ENCODE measurements at regions not wholly inside any gene's neighbourhood (a gene's known extent, or its start where the extent isn't known, plus 50 kb on each side); places are given as distances from the start of the nearest gene placed in this dataset.

DNA sequence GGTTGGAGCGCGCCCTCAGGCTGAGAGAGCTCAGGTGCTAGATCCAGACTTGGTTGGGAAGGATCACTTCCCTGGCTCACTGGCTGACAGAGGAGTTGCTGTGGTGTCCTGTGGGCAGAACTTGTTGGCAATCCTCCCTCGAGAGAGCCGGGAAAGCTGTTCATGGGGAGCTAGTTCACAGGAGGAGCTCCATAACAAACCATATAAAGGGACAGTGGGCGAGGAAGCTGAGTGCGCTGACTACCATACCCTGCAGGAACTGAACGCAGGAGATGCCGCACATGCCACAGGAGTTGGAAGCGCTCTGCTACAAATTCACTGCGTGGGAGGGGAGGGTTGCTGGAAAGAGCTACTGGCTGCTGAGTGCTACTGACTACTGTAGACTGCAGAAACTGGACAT lies 243.2 kb downstream of the OGFRL1 start:
- no peaks in the 10 kb centered on the region for H3K9me3 ChIP-seq (ENCODE audit: low read depth, low read length)
- no peaks in the 10 kb centered on the region for H3K27me3 ChIP-seq (ENCODE audit: insufficient read depth, low read length)
- H3K4me3 ChIP-seq (ENCODE audit: low read length) = no peak overlapping the region
- no peaks in the 10 kb centered on the region for H3K4me1 ChIP-seq (ENCODE audit: insufficient read depth, low read length)

DNA sequence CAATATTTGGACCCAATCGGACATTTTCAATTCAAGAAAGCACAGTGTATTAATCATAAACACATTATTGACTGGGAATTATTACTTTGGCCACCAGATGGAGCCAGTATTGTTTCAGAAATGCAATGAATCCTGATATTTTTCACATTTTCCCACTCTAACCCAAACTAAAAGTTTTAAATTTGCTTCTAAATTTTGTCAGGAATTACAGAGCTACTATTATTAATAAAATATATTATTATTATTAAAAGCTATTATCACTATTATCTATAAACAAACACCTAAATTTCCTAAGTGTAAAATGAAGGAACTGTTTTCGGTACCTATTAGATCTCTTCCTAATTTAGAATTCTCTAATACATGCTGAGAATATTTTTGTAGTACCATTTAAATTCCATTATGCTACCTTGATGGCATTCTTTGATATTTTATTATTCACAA lies 245.3 kb downstream of the OGFRL1 start:
- Histone ChIP-seq H3K4me3 (ENCODE audit: low read length) (no peak overlapping the region), H3K27me3 (ENCODE audit: insufficient read depth, low read length) (no peaks in the 10 kb centered on the region), H3K9me3 (ENCODE audit: low read depth, low read length) (no peaks in the 10 kb centered on the region), H3K4me1 (ENCODE audit: insufficient read depth, low read length) (no peaks in the 10 kb centered on the region)

DNA sequence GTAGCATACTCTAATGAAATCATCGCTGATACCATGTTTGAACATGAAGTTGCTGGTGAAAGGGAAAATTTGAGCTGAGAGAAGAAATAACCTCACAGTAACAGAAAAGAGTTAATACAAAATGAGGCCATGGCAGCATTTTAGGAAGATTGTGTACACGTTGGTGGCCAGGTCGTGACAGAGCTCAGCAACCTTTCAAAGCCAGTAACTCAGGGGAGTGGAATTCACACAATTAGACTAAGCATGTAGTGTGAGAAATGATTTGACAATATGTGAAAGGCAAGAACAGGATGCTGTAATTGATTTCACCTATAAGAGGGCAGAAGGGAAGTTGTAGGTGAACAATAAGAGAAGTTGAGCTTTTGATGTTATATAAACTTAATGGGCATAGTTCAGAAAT lies 246.3 kb downstream of the OGFRL1 start:
- Histone ChIP-seq H3K27me3 (ENCODE audit: insufficient read depth, low read length) (no peaks in the 10 kb centered on the region), H3K9me3 (ENCODE audit: low read depth, low read length) (no peaks in the 10 kb centered on the region), H3K4me1 (ENCODE audit: insufficient read depth, low read length) (no peaks in the 10 kb centered on the region), H3K4me3 (ENCODE audit: low read length) (no peak overlapping the region)

DNA sequence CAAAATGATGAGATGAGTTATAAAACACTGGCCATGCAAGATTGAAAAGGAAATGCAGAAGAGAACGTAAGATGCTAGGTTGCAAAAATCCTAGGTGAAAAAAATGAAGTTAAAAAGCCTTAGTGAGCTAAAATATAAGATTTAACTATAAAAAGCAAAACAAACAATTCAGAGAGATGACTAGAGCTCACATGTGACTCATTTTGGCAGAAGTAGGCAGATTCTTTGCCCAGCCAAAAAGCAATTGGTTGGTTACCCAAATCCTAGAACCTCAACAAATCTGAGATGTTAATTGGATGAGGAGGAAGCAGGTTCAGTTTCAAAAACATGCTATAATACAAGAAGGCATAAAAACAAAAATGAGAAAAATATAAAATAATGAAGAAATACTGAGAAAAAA lies 249.1 kb downstream of the OGFRL1 start:
- Histone ChIP-seq H3K27me3 (ENCODE audit: insufficient read depth, low read length) (no peaks in the 10 kb centered on the region), H3K4me1 (ENCODE audit: insufficient read depth, low read length) (no peaks in the 10 kb centered on the region), H3K4me3 (ENCODE audit: low read length) (no peak overlapping the region), H3K9me3 (ENCODE audit: low read depth, low read length) (no peaks in the 10 kb centered on the region)

DNA sequence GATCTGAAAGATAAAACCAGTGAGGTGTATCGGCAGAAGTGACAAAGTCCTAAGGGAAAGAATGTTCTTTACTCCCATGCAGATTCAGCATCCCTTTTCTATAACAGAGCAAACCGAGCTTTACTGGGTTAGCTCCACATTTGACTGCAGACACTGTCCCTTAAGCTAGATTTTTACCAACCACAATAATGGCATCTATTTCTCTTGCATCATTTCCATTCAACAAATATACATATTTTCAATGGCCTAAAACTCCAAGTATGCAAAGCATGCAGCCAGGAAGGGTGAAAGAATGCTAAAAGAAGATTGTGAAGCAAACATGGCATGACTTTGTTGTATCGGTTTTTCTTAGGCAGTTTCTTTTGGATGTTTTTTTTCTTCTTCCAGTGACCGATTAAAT lies 255.4 kb downstream of the OGFRL1 start:
- Histone ChIP-seq H3K4me3 (ENCODE audit: low read length) (no peak overlapping the region), H3K4me1 (ENCODE audit: insufficient read depth, low read length) (no peaks in the 10 kb centered on the region), H3K9me3 (ENCODE audit: low read depth, low read length) (no peaks in the 10 kb centered on the region), H3K27me3 (ENCODE audit: insufficient read depth, low read length) (no peaks in the 10 kb centered on the region)

DNA sequence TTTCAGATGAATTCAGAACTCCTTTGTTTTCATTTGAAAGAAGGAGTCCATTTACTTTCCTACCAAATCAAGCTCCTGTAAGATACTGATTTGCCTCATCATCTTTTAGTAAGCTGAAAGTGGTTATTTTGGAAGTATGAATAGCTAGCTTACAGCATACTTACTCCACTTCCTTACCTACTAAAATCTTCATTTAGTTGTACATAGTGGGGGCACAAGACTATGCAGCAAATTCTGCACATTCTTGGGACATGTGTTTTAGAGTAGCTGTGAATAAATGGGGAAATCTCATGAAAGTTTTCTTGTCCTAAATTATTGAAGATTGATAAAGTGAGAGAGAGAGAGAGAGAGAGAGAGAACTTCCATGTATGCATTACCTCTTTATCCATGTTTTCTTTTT lies 256.3 kb downstream of the OGFRL1 start:
- H3K4me3 ChIP-seq (ENCODE audit: low read length) = no peak overlapping the region
- no peaks in the 10 kb centered on the region for H3K9me3 ChIP-seq (ENCODE audit: low read depth, low read length)
- no peaks in the 10 kb centered on the region for H3K4me1 ChIP-seq (ENCODE audit: insufficient read depth, low read length)
- no peaks in the 10 kb centered on the region for H3K27me3 ChIP-seq (ENCODE audit: insufficient read depth, low read length)

DNA sequence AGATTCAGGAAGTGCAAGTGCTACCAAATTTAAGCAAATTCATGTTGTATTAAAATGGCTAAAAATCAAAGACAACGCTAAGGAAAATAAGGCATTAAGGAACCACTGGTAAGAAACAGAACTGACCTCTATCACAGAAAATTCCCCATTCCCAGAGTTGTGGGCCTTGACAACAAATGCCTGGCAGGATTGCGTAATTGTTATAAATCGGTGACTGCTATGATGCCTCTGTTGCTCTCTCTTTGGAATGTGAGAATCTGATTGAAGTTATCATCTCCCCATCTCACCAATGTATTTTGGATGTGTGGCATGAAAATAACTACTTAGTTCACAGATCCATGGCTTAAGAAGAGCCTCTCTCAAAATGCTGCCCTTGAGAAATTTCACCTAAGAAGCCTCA lies 257.3 kb downstream of the OGFRL1 start:
- H3K4me1 ChIP-seq (ENCODE audit: insufficient read depth, low read length) = no peaks in the 10 kb centered on the region
- no peaks in the 10 kb centered on the region for H3K9me3 ChIP-seq (ENCODE audit: low read depth, low read length)
- no peaks in the 10 kb centered on the region for H3K27me3 ChIP-seq (ENCODE audit: insufficient read depth, low read length)
- no peak overlapping the region for H3K4me3 ChIP-seq (ENCODE audit: low read length)

DNA sequence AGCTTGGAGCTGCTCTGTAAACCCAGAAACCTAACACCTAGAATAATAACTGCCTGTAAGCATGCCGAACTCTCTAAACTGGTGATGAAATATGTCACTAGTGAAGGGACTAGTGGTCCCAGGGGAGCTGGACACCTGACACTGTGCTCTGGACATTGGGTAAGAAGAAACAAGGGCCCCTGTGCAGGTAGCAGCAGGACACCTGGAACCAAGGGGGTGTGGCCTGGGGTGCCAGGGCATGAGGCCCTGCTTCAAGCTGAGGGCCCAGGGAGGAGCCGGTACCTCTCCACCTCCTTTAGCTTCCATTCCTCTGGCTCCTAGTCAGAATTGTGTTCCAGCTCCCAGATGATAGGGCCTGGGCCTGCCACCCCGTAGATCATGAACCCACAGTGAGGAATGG lies 263.2 kb downstream of the OGFRL1 start:
- Histone ChIP-seq H3K9me3 (ENCODE audit: low read depth, low read length) (peaks cover 5% of the 10 kb centered on the region), H3K4me3 (ENCODE audit: low read length) (no peak overlapping the region), H3K4me1 (ENCODE audit: insufficient read depth, low read length) (no peaks in the 10 kb centered on the region), H3K27me3 (ENCODE audit: insufficient read depth, low read length) (no peaks in the 10 kb centered on the region)

DNA sequence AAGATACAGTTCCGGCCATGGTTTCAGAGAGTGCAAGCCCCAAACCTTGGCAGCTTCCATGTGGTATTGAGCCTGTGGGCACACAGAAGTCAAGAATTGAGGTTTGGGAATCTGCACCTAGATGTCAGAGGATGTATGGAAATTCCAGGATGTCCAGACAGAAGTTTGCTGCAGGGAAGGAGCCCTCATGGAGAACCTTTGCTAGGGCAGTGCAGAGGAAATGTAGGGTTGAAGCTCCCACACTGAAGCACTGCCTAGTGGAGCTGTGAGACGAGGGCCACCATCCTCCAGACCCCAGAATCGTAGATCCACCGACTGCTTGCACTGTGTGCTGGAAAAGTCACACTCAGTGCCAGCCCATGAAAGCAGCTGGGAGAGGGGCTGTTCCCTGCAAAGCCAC lies 267.5 kb downstream of the OGFRL1 start:
- Histone ChIP-seq H3K4me1 (ENCODE audit: insufficient read depth, low read length) (no peaks in the 10 kb centered on the region), H3K27me3 (ENCODE audit: insufficient read depth, low read length) (no peaks in the 10 kb centered on the region), H3K4me3 (ENCODE audit: low read length) (no peak overlapping the region), H3K9me3 (ENCODE audit: low read depth, low read length) (peaks cover 20% of the 10 kb centered on the region)

DNA sequence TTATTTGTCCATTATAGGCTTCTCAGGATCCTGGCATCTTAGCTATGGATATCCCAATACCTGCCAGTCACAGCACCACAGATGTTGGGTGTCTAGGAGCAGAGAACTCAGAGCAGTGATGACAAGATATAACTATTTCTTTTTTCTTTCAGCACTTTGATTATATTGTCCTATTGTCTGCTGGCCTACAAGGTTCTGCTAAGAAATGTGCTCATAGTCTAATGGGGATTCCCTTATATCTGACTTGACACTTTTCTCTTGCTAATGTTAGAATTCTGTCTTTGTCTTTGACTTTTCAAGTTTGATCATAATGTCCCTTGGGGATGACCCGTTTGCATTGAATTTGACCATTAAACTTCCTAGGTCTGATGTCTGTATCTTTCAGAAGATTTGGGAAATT lies 270.4 kb downstream of the OGFRL1 start:
- Histone ChIP-seq H3K4me3 (ENCODE audit: low read length) (no peak overlapping the region), H3K27me3 (ENCODE audit: insufficient read depth, low read length) (no peaks in the 10 kb centered on the region), H3K4me1 (ENCODE audit: insufficient read depth, low read length) (no peaks in the 10 kb centered on the region), H3K9me3 (ENCODE audit: low read depth, low read length) (peaks cover 20% of the 10 kb centered on the region)

DNA sequence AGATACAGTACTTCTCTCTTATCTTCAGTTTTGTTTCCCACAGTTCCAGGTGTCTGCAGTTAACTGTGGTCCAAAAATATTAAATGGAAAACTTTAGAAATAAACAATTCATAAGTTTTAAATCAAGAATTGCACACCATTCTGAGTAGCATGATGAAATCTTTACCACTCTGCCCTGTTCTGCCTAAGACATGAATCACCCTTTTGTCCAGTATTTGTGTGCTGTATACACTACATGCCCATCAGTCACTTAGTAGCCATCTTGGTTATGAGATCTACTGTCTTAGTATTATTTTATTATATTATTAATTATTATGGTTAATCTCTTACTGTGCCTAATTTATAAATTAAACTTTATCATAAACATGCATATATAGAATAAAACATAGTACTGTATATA lies 279.0 kb downstream of the OGFRL1 start:
- Histone ChIP-seq H3K4me3 (ENCODE audit: low read length) (no peak overlapping the region), H3K9me3 (ENCODE audit: low read depth, low read length) (peaks cover 5% of the 10 kb centered on the region), H3K4me1 (ENCODE audit: insufficient read depth, low read length) (no peaks in the 10 kb centered on the region), H3K27me3 (ENCODE audit: insufficient read depth, low read length) (no peaks in the 10 kb centered on the region)

DNA sequence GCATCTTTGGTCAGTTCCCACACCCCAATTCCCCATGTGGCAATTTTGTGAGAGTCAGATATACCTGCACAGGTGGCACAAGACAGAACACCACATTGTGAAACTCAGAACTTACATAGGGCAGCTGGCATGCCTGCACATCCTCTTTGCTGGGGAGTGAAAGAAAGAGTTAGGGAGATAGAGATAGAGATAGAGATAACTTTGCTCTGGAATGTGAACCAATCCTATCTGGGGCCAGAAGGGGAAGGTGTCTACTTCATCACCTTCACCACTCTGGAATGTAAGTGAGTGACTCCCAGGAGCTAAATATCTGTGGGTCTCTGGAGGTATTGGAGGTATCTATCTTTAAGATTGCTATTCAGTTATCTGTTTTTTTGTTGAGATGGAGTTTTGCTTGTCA lies 289.2 kb downstream of the OGFRL1 start:
- H3K9me3 ChIP-seq (ENCODE audit: low read depth, low read length) = no peaks in the 10 kb centered on the region
- no peaks in the 10 kb centered on the region for H3K4me1 ChIP-seq (ENCODE audit: insufficient read depth, low read length)
- H3K27me3 ChIP-seq (ENCODE audit: insufficient read depth, low read length) = no peaks in the 10 kb centered on the region
- H3K4me3 ChIP-seq (ENCODE audit: low read length) = no peak overlapping the region

DNA sequence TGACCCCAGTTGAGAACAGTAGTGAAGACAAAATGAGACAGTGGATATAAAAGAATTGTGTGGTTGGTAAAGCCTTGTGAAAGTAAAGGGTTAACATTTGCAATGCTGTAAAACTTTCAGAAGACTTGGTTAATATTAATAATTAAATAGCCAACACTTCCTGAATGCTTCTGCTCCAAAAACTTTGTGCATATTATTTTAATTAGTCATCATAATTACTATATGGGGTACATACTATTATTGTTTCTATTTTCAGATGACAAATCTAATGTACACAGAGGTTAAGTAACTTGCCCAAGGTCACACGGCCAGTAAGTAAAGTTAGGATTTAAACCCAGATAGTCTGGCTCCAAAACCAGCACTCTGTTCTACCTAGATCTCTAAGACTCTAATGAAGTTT lies 291.3 kb downstream of the OGFRL1 start:
- H3K27me3 ChIP-seq (ENCODE audit: insufficient read depth, low read length) = no peaks in the 10 kb centered on the region
- H3K4me3 ChIP-seq (ENCODE audit: low read length) = no peak overlapping the region
- H3K4me1 ChIP-seq (ENCODE audit: insufficient read depth, low read length) = no peaks in the 10 kb centered on the region
- no peaks in the 10 kb centered on the region for H3K9me3 ChIP-seq (ENCODE audit: low read depth, low read length)

DNA sequence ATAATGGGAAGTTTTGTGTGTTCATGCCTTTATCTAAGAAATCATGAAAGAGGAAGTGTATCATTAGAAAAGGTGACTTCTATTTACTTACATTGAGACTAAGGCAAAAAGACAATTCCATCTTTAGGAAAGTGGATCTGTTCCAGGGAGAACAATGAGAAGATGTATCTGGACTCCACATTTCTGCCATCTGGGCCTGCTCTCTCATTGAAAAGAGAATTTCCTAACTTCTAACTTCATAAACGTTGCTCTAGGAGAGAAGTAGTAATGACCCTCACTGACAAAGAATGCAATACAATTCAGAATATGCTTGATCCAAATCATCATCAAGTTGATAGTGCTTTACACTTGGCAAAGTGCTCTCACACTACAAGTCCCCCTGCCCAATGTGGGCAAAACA lies 294.2 kb downstream of the OGFRL1 start:
- no peaks in the 10 kb centered on the region for H3K27me3 ChIP-seq (ENCODE audit: insufficient read depth, low read length)
- H3K4me3 ChIP-seq (ENCODE audit: low read length) = no peak overlapping the region
- H3K4me1 ChIP-seq (ENCODE audit: insufficient read depth, low read length) = no peaks in the 10 kb centered on the region
- H3K9me3 ChIP-seq (ENCODE audit: low read depth, low read length) = no peaks in the 10 kb centered on the region

DNA sequence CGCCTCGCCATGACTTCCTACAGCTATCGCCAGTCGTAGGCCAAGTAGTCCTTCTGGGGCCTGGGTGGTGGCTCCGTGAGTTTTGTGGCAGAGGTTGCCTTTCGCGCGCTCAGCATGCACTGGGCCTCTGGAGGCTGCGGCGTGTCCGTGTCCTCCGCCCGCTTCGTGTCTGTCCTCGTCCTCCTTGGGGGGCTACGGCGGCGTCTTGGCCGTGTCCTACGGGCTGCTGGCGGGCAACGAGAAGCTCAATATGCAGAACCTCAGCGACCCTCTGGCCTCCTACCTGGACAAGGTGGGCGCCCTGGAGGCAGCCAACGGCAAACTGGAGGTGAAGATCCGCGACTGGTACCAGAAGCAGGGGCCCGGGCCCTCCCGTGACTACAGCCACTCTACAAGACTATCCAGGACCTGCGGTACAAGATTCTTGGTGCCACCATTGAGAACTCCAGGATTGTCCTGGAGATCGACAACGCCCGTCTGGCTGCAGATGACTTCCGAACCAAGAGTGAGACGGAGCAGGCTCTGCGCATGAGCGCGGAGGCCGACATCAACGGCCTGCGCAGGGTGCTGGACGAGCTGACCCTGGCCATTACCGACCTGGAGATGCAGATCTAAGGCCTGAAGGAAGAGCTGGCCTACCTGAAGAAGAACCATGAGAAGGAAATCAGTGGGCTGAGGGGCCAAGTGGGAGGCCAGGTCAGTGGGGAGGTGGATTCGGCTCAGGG lies 296.3 kb downstream of the OGFRL1 start:
- Histone ChIP-seq H3K27me3 (ENCODE audit: insufficient read depth, low read length) (no peaks in the 10 kb centered on the region), H3K4me3 (ENCODE audit: low read length) (no peak overlapping the region), H3K9me3 (ENCODE audit: low read depth, low read length) (no peaks in the 10 kb centered on the region), H3K4me1 (ENCODE audit: insufficient read depth, low read length) (no peaks in the 10 kb centered on the region)

DNA sequence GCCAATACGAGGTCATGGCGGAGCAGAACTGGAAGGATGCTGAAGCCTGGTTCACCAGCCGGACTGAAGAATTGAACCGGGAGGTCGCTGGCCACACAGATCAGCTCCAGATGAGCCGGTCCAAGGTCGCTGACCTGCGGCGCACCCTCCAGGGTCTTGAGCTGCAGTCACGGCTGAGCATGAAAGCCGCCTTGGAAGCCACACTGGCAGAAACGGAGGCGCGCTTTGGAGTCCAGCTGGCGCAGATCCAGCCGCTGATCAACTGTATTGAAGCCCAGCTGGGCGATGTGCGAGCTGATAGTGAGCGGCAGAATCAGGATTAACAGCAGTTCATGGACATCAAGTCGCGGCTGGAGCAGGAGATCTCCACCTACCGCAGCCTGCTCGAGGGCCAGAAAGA lies 296.9 kb downstream of the OGFRL1 start:
- Histone ChIP-seq H3K4me1 (ENCODE audit: insufficient read depth, low read length) (no peaks in the 10 kb centered on the region), H3K4me3 (ENCODE audit: low read length) (no peak overlapping the region), H3K27me3 (ENCODE audit: insufficient read depth, low read length) (no peaks in the 10 kb centered on the region), H3K9me3 (ENCODE audit: low read depth, low read length) (no peaks in the 10 kb centered on the region)
